ENCODE measurements at regions not wholly inside any gene's neighbourhood (a gene's known extent, or its start where the extent isn't known, plus 50 kb on each side); places are given as distances from the start of the nearest gene placed in this dataset.

DNA sequence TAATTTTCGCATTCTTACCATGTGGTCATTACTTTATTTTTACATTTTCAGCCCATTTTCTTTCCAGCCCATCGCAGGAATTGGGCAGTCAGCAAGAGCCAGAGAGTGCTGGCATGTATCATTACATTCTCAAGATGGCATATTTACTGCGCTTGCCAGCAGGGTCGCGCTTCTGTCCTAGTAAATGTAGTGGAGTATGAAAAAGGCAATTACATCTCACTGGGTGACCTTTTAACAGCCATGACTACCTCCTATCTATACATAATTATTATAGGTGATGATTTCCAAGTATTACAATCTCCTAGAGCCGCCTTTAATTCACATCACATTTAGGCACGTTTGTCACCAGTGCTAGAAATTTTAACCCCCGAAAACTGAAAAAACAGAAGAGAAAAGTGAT, 433.7 kb upstream of the MGMT start:
- Mint-ChIP-seq H3K27me3 (peaks cover 6% of the 10 kb centered on the region), H3K27ac (no peak overlapping the region), H3K4me3 (no peak overlapping the region), H3K4me1 (peaks cover 32% of the 10 kb centered on the region), H3K36me3 (ENCODE audit: low read depth) (no peaks in the 10 kb centered on the region), H3K9me3 (no peaks in the 10 kb centered on the region)
- DNase-seq = no peak
- ChIA-PET POLR2A (no interaction called here), CTCF (interaction anchor here (1.8 kb wide), 1 partner anchor 299 kb away, joined by 5 read pairs; no protein-coding TSS in a partner anchor)

DNA sequence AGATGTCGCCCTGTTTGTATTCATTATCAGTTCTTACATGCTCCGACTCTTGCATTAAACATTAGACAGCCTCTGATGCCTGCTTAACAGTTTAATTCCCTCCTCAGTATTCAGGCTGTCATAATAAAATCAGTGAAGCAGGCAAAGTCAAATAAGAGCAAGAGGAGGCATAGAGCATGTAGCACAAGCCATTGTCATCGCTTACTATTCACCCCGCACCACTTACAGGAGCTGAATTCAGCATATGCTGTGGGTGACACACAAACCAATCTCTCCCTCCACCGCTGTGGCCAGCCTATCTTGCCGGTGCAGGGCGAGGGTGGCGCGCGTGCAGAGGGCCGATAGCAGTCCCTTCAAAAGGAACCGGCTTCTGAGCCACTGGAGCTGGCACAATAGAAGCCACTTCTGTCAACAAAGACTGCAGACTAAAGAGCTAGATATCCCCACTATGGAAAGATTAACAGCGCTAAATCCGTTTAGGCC, 433.2 kb upstream of the MGMT start:
- H3K27ac Mint-ChIP-seq = no peak overlapping the region
- POLR2A ChIA-PET = no interaction called here
- no peaks in the 10 kb centered on the region for H3K36me3 Mint-ChIP-seq (ENCODE audit: low read depth)
- no peak overlapping the region for H3K4me3 Mint-ChIP-seq
- CTCF ChIA-PET = interaction anchor here (1.5 to 1.8 kb wide), 2 partner anchors 10 to 298 kb away, joined by 5 read pairs; no protein-coding TSS in a partner anchor
- peaks cover 32% of the 10 kb centered on the region for H3K4me1 Mint-ChIP-seq
- DNase-seq = no peak
- no peaks in the 10 kb centered on the region for H3K9me3 Mint-ChIP-seq
- peaks cover 6% of the 10 kb centered on the region for H3K27me3 Mint-ChIP-seq

DNA sequence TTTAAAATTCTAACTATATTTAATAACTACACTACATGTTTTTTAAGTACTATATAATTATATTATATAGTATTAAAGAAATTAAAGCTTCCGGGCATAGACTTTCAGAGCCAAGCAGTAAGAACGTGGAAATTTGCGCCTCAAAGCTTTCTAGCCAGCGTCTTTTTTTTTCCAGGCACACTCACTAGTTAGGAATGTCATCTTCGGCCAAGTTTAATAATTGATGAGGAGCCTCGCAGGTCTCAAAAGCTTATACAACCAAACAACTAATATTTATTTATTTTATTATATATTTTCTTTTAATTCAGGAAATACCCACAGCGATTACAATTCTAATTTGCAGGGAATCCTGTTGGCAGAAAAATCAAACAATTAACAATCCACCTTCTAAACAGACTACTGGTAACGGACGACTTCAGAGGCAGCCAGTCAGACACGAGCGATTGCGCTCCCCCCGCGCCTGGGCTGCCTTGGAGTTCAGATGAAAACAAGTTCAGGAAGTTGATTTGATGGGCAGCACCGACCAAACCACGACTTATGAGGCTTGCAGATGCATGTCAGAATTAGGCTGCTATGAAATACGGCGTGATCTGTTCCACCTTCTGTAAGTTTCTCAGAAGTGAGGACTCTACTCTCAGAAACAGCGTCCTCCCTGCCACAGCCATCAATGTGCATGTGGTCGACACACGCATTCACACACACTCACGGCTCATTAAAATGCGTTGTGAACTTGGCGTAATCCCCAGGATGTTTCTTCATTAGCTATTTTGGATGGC, 431.8 kb upstream of the MGMT start:
- peaks cover 32% of the 10 kb centered on the region for H3K4me1 Mint-ChIP-seq
- peak overlapping the region; percentile 67 for H3K4me3 Mint-ChIP-seq
- peak; percentile 65 for DNase-seq
- no peaks in the 10 kb centered on the region for H3K36me3 Mint-ChIP-seq (ENCODE audit: low read depth)
- CTCF ChIA-PET = interaction anchor here (0.7 to 1.8 kb wide), 6 partner anchors 9 to 1101 kb away, joined by 3 to 5 read pairs (median 3); partner anchors contain the start of gene GLRX3
- H3K27me3 Mint-ChIP-seq = peaks cover 6% of the 10 kb centered on the region
- H3K27ac Mint-ChIP-seq = peak overlapping the region; percentile 88
- POLR2A ChIA-PET = interaction anchor here (0.8 to 1.7 kb wide), 5 partner anchors 22 to 1075 kb away, joined by 3 to 8 read pairs (median 3); partner anchors contain the start of gene C10orf143
- no peaks in the 10 kb centered on the region for H3K9me3 Mint-ChIP-seq

DNA sequence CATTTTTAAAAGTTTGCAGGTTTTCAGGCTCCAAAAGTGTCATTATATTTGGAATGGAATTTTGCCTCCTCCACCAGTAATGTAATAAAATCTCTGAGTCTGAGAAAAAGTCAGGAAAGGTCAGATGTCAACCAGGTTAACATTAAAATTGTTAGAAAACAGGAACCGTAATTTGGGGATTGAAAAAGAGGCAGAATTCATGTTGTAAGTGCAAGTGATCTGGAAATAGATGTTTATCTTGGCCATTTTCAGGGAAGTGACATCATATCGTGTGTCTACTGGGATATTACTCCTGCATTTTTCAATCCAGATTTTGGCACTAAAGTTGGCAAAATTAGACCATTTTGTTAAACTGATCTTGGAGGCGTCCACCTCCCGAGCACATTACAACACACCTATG, 428.5 kb upstream of the MGMT start:
- no peaks in the 10 kb centered on the region for H3K36me3 Mint-ChIP-seq (ENCODE audit: low read depth)
- ChIA-PET CTCF (no interaction called here), POLR2A (no interaction called here)
- H3K4me3 Mint-ChIP-seq = no peak overlapping the region
- peaks cover 8% of the 10 kb centered on the region for H3K27me3 Mint-ChIP-seq
- peaks cover 30% of the 10 kb centered on the region for H3K4me1 Mint-ChIP-seq
- no peaks in the 10 kb centered on the region for H3K9me3 Mint-ChIP-seq
- no peak for DNase-seq
- no peak overlapping the region for H3K27ac Mint-ChIP-seq

DNA sequence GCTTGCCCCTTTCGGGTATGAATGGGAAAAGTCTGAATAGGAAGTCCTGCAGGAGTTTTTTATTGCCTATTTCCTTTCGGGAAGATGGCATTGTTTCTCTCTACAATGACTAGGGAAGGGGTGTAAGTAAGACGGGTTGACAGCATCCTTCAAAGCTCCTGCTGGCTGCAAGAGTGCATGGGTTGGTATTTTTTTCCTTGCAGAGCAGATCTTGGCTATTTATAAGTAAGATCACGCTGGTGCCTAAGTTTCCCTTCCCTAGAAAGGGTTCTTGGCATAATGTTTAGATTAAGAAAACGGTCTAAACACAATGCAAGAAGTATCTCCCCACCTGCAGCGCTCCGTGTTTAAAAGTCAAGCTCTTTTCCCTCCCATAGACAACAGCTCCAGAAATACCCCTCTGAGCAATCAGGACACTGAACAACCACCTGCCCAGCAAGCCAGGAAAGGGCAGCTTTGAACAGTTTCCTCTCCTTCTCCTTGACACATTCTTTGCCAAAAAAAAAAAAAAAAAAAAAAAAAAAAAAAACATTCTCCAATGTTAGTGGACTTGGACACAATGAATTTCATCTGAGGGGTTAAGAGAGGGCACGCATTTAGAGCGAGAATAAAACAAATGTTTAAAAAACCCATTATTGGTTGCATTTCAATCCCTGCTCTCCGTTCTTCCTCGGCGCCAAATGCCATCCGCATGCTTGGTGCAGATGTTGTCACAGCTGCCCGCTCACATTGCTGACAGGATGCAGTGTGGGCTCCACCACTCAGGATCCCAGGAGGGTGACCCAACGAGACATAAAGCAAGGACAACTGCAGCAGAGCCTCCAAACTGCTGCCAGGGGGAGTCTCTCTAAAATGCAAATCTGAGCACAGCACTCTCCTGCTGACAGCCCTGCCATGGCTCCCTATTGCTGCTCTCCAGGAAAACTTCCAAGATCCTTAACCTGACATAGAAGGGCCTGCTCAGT, 427.4 kb upstream of the MGMT start:
- Mint-ChIP-seq H3K4me3 (no peak overlapping the region), H3K27me3 (peaks cover 9% of the 10 kb centered on the region), H3K27ac (no peak overlapping the region), H3K4me1 (peaks cover 28% of the 10 kb centered on the region), H3K36me3 (ENCODE audit: low read depth) (no peaks in the 10 kb centered on the region), H3K9me3 (no peaks in the 10 kb centered on the region)
- ChIA-PET POLR2A (no interaction called here), CTCF (interaction anchor here (0.6 to 0.7 kb wide), 2 partner anchors 15 to 27 kb away, joined by 3 to 4 read pairs; no protein-coding TSS in a partner anchor)
- no peak for DNase-seq

DNA sequence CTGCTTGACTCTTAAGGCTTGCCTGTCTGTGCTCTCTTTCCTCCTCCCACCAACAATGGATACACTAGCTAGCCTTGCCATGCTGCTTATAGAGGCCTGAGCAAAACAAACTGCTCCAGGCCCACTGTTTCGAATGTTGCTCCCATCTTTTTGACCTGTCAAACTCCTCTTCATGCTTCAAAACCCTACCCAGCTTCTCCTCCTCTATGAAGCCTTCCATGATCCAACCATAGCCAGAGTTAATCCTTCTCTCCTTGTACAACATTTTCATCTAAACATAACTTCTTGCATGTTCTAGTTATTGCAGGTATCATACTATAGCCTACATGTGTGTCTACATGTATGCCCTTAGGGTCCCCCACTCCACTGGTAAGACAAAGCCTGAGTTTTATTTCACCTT, 426.7 kb upstream of the MGMT start:
- no peak overlapping the region for H3K27ac Mint-ChIP-seq
- peaks cover 9% of the 10 kb centered on the region for H3K27me3 Mint-ChIP-seq
- H3K36me3 Mint-ChIP-seq (ENCODE audit: low read depth) = no peaks in the 10 kb centered on the region
- ChIA-PET POLR2A (no interaction called here), CTCF (no interaction called here)
- no peaks in the 10 kb centered on the region for H3K9me3 Mint-ChIP-seq
- DNase-seq = no peak
- peaks cover 26% of the 10 kb centered on the region for H3K4me1 Mint-ChIP-seq
- H3K4me3 Mint-ChIP-seq = no peak overlapping the region

GRCh38 chr10:129041916-129042315, 425.1 kb upstream of the MGMT start:
- ChIA-PET CTCF (no interaction called here), POLR2A (no interaction called here)
- no peak overlapping the region for H3K27ac Mint-ChIP-seq
- H3K4me3 Mint-ChIP-seq = no peak overlapping the region
- H3K36me3 Mint-ChIP-seq (ENCODE audit: low read depth) = no peaks in the 10 kb centered on the region
- H3K27me3 Mint-ChIP-seq = peaks cover 9% of the 10 kb centered on the region
- DNase-seq = no peak
- no peaks in the 10 kb centered on the region for H3K9me3 Mint-ChIP-seq
- H3K4me1 Mint-ChIP-seq = peaks cover 13% of the 10 kb centered on the region

- Mint-ChIP-seq H3K4me3 (no peak overlapping the region), H3K36me3 (ENCODE audit: low read depth) (no peaks in the 10 kb centered on the region), H3K4me1 (peaks cover 5% of the 10 kb centered on the region), H3K27me3 (peaks cover 9% of the 10 kb centered on the region), H3K9me3 (no peaks in the 10 kb centered on the region), H3K27ac (no peak overlapping the region)
- no peak for DNase-seq
- POLR2A ChIA-PET = no interaction called here
- CTCF ChIA-PET = interaction anchor here (1.1 to 1.2 kb wide), 2 partner anchors 8 to 11 kb away, joined by 3 to 5 read pairs; no protein-coding TSS in a partner anchor
Observed at GRCh38 chr10:129042776-129043595, 424.1 kb upstream of the MGMT start.

DNA sequence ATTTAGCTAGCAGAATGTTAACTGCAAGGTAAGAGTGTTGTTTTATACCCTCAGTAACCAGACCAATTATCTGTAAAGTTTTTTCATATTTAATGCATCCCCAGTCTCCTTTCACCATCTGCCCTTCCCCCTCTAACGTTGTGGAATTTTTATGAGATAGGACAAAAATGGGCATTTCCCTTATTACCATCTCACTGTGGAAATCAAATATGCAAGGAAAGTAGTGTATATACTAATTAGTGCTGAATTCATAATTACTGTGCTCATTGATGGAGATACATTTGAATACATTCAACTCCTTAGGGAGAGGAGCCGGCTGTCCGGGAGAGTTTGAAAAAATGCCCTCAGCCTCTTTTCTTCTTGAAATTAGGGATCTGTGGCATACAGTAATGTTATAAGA, 423.4 kb upstream of the MGMT start:
- H3K9me3 Mint-ChIP-seq = no peaks in the 10 kb centered on the region
- CTCF ChIA-PET = interaction anchor here (1.1 to 1.2 kb wide), 2 partner anchors 9 to 11 kb away, joined by 3 to 5 read pairs; no protein-coding TSS in a partner anchor

GRCh38 chr10:129045599-129045998, 421.4 kb upstream of the MGMT start:
- H3K27ac Mint-ChIP-seq = no peak overlapping the region
- no peak for DNase-seq
- no peaks in the 10 kb centered on the region for H3K9me3 Mint-ChIP-seq
- H3K36me3 Mint-ChIP-seq (ENCODE audit: low read depth) = no peaks in the 10 kb centered on the region
- peaks cover 7% of the 10 kb centered on the region for H3K27me3 Mint-ChIP-seq
- CTCF ChIA-PET = no interaction called here
- H3K4me1 Mint-ChIP-seq = peaks cover 2% of the 10 kb centered on the region
- POLR2A ChIA-PET = no interaction called here
- no peak overlapping the region for H3K4me3 Mint-ChIP-seq

More for the DNA sequence above, 423.4 kb upstream of the MGMT start:
- POLR2A ChIA-PET = no interaction called here
- H3K4me1 Mint-ChIP-seq = peaks cover 2% of the 10 kb centered on the region
- no peak overlapping the region for H3K4me3 Mint-ChIP-seq
- H3K36me3 Mint-ChIP-seq (ENCODE audit: low read depth) = no peaks in the 10 kb centered on the region
- H3K27me3 Mint-ChIP-seq = peaks cover 9% of the 10 kb centered on the region
- DNase-seq = no peak
- H3K27ac Mint-ChIP-seq = no peak overlapping the region

- DNase-seq = no peak
- H3K27ac Mint-ChIP-seq = no peak overlapping the region
- POLR2A ChIA-PET = no interaction called here
- H3K9me3 Mint-ChIP-seq = no peaks in the 10 kb centered on the region
- peaks cover 7% of the 10 kb centered on the region for H3K27me3 Mint-ChIP-seq
- peaks cover 2% of the 10 kb centered on the region for H3K4me1 Mint-ChIP-seq
- CTCF ChIA-PET = no interaction called here
- H3K4me3 Mint-ChIP-seq = no peak overlapping the region
- no peaks in the 10 kb centered on the region for H3K36me3 Mint-ChIP-seq (ENCODE audit: low read depth)
Observed at GRCh38 chr10:129046065-129046681, 420.9 kb upstream of the MGMT start.

DNA sequence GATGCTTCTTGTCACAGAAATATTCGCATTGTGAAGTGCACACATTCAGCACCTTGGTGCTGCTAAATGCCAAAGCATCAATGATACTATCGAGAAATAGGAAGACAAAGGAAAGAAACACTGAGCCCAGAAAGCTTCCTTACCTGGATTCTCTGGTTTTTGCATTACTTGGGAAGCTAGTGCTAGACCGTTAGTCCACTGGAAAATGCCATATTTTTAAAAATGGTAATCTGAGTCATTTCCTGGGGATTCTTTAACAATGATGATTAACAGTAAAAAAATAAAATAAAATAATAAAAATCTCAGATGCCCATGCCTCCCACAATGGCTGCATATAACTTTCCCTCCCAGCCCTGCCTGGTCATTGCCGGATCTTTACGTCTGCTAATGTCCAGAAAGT, 420.1 kb upstream of the MGMT start:
- DNase-seq = no peak
- Mint-ChIP-seq H3K27ac (no peak overlapping the region), H3K36me3 (ENCODE audit: low read depth) (no peaks in the 10 kb centered on the region), H3K4me1 (peaks cover 2% of the 10 kb centered on the region), H3K27me3 (peaks cover 7% of the 10 kb centered on the region), H3K9me3 (no peaks in the 10 kb centered on the region), H3K4me3 (no peak overlapping the region)
- POLR2A ChIA-PET = no interaction called here
- CTCF ChIA-PET = no interaction called here
